ENCODE measurements at regions not wholly inside any gene's neighbourhood (a gene's known extent, or its start where the extent isn't known, plus 50 kb on each side); places are given as distances from the start of the nearest gene placed in this dataset.
A peak's percentile ranks its signal among the peaks of the same experiment; 100 is the strongest.

DNA sequence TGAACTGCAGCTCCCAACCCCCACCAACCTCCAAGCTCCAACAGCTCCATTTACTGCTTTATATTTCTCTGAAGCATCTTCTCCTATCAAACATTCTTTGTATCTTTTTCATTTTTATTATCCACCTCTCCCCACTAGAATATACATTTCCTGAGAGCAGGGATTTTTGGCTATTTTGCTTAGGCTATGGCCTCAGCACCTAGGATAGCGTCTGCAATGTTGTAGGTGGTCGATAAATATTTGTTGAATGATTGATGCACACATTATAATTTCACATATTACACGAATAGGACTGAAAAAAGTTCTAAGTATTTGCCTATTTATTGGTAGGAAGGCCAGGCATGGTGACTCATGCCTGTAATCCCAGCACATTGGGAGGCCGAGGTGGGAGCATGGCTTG lies 658.7 kb upstream of the DIPK2B start:
- no peak for DNase-seq

GRCh38 chrX:45852884-45853283 lies 652.2 kb upstream of the DIPK2B start:
- DNase-seq, result no peak

GRCh38 chrX:45851434-45851991 lies 650.8 kb upstream of the DIPK2B start:
- DNase-seq, result peak; percentile 13

- peak; percentile 20 for DNase-seq
Observed at GRCh38 chrX:45850775-45851433, 650.2 kb upstream of the DIPK2B start.

GRCh38 chrX:45850197-45850774 lies 649.6 kb upstream of the DIPK2B start:
- DNase-seq, result no peak

GRCh38 chrX:45849261-45849862 lies 648.7 kb upstream of the DIPK2B start:
- no peak for DNase-seq

DNA sequence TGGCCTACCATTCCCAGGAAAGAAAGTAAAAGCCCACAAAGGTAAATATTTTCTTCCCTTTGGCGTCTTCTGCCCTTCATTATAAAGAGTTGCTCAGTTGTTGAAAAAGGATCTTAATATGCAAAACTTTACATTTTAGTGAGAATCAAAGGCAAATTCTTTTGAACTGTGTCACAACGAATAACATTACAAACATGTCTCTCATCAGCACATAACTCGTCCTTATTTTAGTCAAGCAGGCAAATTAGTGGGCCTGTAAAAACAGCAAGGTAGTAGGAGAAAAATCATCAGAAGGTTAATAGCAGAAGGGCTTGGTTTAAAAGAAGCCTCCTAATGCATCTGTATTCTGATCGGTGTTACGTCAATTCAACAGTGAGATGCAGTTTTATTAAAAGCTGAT lies 647.3 kb upstream of the DIPK2B start:
- DNase-seq, result no peak

GRCh38 chrX:45846328-45846727 lies 645.7 kb upstream of the DIPK2B start:
- DNase-seq, result no peak

- DNase-seq, result no peak
Observed at GRCh38 chrX:45845142-45845541, 644.5 kb upstream of the DIPK2B start.

DNA sequence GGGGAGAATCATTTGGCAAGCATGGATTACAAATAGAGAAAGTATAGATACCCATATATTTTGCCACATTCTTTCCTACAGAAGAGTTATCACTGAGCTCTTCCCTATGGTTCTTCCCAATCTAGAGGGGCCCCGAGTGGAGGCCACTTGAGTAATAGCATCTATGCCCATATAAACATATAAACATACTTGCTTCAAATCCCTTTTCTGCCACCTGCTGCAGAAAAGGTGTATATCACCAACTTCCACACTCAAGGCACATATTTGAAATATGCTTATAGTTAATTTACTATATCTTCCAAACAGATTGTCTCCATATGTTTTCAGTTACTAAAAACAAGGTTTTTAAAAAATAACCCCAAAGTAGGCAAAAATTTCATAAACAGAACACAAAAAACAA lies 642.8 kb upstream of the DIPK2B start:
- DNase-seq, result no peak

DNA sequence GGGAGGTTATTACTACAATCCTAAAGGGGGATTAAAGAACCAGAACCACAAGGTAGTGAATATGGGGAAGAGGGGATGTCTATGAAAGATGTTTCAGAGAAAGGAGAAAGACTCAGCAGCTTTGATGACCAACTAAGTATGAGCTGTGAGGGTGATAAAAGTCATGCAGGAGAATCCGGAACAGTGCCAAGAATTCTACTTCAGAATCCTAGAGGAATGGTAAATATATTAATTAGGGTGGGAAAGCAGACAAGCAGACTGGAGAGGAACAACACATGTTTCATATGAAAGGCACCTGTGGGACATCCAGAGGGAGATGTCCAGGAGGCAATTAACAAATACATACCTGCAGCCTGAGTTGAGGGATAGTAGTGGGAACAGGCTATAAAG lies 642.2 kb upstream of the DIPK2B start:
- DNase-seq, result no peak

DNA sequence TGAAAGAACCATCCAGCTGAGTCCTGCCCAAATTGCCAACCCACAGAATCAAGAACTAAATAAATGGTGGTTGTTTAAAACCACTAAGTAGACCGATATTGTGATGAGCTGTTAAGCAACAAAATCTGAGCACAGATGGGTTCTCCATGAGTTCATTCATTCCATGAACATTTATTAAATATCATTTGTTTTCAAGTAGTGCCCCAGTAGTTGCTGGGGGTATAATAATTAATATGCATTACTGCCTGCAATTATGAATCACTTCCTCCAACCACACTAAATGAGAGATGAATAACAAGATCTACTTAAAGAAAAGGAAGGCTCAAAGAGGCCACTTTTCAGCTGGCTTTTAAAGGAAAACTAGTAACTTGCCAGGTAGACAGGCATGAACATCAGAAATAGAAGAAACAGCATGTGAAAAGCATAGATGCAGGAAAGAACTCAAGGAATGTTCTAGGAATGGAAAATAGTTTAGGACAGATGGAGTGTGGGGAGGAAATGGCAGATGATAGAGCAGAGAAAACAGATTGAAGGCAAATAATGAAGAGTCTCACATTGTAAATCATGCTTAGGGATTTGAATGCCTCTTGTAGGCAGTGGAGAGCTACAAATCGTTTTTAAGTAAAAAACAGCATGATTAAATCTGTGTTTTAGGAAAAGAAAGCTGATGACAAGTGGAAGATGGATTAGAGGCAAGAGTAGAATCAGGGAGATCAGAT lies 641.7 kb upstream of the DIPK2B start:
- DNase-seq, result no peak

GRCh38 chrX:45840411-45840950 lies 639.8 kb upstream of the DIPK2B start:
- DNase-seq, result no peak

GRCh38 chrX:45830343-45830742 lies 629.7 kb upstream of the DIPK2B start:
- DNase-seq, result no peak

- no peak for DNase-seq
Observed at GRCh38 chrX:45824471-45824870, 623.8 kb upstream of the DIPK2B start.

DNA sequence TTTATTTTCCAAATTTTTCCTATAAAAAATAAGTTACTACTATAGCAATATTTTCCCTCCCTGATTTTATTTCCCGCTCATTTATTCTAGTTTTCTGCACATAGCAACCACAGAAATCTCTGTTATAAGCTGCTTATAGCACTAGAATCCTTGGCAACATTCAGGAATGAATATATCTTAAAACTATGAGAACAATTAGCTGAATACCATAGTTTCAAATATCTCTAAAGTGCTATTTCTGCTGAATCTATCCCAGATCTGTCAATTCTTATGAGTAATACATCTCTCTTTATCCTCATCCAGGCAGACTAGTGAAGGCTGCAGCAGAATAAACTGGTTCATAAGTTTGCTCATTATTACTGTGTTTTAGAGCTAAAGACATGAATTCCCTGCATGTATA lies 622.9 kb upstream of the DIPK2B start:
- DNase-seq, result no peak

- no peak for DNase-seq
Observed at GRCh38 chrX:45822124-45822523, 621.4 kb upstream of the DIPK2B start.

GRCh38 chrX:45818913-45819312 lies 618.2 kb upstream of the DIPK2B start:
- no peak for DNase-seq

DNA sequence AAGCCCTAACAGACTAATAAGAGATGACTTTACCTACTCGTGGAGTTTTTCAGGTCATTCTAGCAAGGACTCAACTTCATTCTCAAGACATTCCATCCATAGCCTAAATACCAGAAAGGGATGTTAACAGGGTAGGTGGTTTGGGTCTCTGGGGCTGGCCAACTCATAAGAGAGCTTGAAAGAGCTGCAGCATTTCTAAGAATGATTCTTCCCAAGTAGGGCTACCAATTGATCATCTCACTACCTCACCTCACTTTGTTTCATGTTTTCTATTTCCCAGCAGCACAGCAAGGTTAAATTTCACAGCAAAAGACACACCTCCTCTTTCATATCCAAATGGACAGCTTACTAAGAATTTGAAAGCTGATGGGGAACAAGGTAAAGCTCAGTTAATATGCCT lies 614.8 kb upstream of the DIPK2B start:
- DNase-seq, result no peak

DNA sequence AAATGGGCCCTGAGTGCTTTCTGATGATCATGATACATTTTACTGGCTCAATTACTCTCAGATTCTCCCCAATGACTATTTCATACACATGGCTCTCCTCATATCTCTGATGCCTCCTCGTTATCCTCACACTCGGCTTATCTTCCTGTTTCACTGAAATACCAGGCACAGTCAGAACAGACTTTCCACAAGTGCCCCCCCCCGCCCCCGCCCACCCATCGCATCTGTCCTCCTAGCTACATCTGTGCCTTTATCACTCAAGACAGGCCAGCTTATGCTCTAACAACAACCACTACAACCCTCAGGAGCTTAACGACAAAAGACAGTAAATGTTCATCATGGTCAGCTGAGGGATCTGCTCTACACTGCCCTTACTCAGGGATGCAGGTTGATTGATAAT lies 610.6 kb upstream of the DIPK2B start:
- DNase-seq, result no peak

DNA sequence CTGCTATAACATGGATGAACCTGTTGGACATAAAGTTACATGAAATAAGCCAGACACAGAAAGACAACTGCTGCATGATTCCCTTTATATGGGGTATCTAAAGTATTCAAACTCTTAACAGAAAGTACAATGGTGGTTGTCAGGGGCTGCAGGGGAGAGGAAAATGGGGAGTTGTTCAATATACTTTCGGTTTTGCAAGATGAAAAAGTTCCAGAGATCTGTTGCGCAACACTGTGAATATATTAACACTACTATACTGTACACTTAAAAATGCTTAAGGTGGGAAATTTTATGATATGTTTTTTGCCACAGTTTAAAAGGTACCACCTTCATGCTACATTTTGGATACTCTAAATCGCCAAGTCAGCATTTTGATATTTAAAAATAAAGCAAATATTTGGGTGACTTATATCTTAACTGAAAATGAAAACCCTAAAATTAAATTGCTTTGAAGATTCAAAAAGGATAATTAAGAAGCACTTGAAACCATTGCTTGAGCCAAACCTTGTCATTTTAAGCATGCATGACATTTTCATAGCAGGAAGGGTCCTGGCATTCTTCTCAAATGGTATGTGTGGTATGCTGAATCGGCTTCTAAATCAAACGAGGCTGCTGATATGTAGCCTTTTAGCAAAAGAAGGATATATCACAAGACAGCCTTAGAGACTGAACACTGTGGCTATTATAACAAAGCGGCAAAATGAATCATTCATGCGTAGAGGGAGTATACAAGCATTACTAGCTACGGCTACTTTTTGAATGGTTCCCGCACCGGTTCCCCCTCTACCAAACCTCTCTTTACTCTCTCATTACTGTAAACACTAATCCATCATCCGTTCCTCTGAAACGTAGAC lies 607.1 kb upstream of the DIPK2B start:
- no peak for DNase-seq

DNA sequence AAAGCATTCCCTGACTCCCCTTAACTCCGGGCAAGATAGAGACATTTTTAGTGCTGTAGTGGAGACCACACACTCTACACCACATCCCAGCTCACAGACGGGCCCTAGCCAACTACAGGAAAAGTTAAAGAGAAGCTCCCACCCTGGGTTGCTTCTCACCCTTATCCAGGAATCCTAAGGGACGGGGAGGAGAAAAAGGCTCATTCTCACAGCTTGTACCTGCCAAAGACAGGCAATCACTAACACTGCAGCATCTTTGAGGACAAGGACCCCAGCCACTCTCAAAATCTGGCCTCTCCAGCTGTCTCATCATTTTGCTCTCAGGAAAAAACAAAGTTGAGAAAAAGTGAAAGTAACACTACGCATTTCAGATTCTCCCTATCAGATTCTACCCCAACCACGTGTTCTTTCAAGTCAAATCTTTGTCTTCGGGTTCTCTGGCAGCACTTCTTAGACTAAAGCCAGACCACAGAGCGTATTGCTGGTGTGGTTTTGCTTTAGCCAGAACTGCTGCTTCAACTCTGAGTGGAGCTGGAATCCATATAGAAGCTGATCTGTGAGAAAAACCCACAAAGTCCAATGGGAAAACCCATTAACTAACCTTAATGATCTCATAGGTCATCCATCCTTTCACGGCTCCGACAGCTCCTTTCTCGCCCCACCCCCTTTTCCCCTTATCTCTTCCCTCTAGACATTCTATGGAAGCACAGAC lies 605.9 kb upstream of the DIPK2B start:
- DNase-seq, result peak; percentile 37

Measured in femur (tissue), 1 donor.